DND-41 (cell line): ENCODE measurements at regions not wholly inside any gene's neighbourhood (a gene's known extent, or its start where the extent isn't known, plus 50 kb on each side); places are given as distances from the start of the nearest gene placed in this dataset.

Source experiments
- ATAC-seq: fragments of 200-7000 bp; cut with Tn5 transposase; 3 replicates; pipeline ENCODE4 v1.9.1; 2021; ENCODE audit warnings: low read depth; ENCODE audit not compliant: insufficient read depth
- DNase-seq: peaks from one replicate; pipeline ENCODE4 v3.0.0-alpha.2; 2020
- H2AFZ ChIP-seq: 2 replicates; pipeline ENCODE4 v1.6.0; 2012; ENCODE audit warnings: low read depth, low read length
- H3K27ac ChIP-seq: 2 replicates; pipeline ENCODE4 v1.5.1; 2012; ENCODE audit warnings: low read length, inconsistent platforms
- H3K27me3 ChIP-seq: fragments of 200-600 bp; sonication (generic); 2 replicates; pipeline ENCODE4 v1.6.0; 2012; ENCODE audit warnings: low read length, mild to moderate bottlenecking, inconsistent platforms; ENCODE audit not compliant: insufficient read depth, poor library complexity
- H3K36me3 ChIP-seq: 2 replicates; pipeline ENCODE4 v1.5.1; 2012; ENCODE audit warnings: low read length, inconsistent platforms; ENCODE audit not compliant: insufficient read depth
- H3K4me1 ChIP-seq: 2 replicates; pipeline ENCODE4 v1.5.1; 2012; ENCODE audit warnings: mild to moderate bottlenecking, low read length; ENCODE audit not compliant: insufficient read depth
- H3K4me2 ChIP-seq: 2 replicates; pipeline ENCODE4 v1.6.0; 2012; ENCODE audit warnings: mild to moderate bottlenecking, moderate library complexity, low read length, inconsistent platforms; ENCODE audit not compliant: insufficient read depth
- H3K4me3 ChIP-seq, 2 experiments: fragments of 200-600 bp in 1 of 2; shearing (Covaris generic) in 1 of 2; 2 replicates each; pipeline ENCODE4 v1.5.1; 2012 to 2016; ENCODE audit warnings: inconsistent platforms in 2 of 2, low read length in 2 of 2, mild to moderate bottlenecking in 2 of 2, low read depth in 1 of 2, moderate library complexity in 1 of 2
- H3K79me2 ChIP-seq: 2 replicates; pipeline ENCODE4 v1.6.0; 2012; ENCODE audit warnings: low read length, inconsistent platforms; ENCODE audit not compliant: insufficient read depth
- H3K9ac ChIP-seq: 2 replicates; pipeline ENCODE4 v1.6.0; 2012; ENCODE audit warnings: low read depth, mild to moderate bottlenecking, inconsistent platforms, low read length, moderate library complexity
- H3K9me3 ChIP-seq: 2 replicates; pipeline ENCODE4 v1.5.1; 2012; ENCODE audit warnings: low read length, moderate library complexity, mild to moderate bottlenecking, inconsistent platforms; ENCODE audit not compliant: insufficient read depth, severe bottlenecking
- H4K20me1 ChIP-seq: 2 replicates; pipeline ENCODE4 v1.6.0; 2012; ENCODE audit warnings: low read length; ENCODE audit not compliant: insufficient read depth
- CTCF ChIP-seq: IDR thresholded peaks from 2 replicates; pipeline ENCODE4 v1.5.1; 2012; ENCODE audit warnings: borderline replicate concordance, low read length, moderate library complexity, mild to moderate bottlenecking; ENCODE audit not compliant: poor library complexity, severe bottlenecking; ENCODE audit errors: extremely low read depth
- EZH2 ChIP-seq: IDR thresholded peaks from 3 replicates; pipeline ENCODE4 v1.6.1; 2012; ENCODE audit warnings: borderline replicate concordance, low read depth, mild to moderate bottlenecking, moderate library complexity, low read length, inconsistent platforms; ENCODE audit not compliant: severe bottlenecking

GRCh38 chr10:28815681-28816080 lies 138.4 kb downstream of the BAMBI start:
- TF ChIP-seq CTCF (no peak), EZH2 (no peak)
- Histone ChIP-seq H3K9ac (no peak overlapping the region), H3K4me1 (no peaks in the 10 kb centered on the region), H3K27ac (no peak overlapping the region), H3K27me3 (no peaks in the 10 kb centered on the region), H3K79me2 (no peaks in the 10 kb centered on the region), H4K20me1 (no peaks in the 10 kb centered on the region), H3K4me2 (no peak overlapping the region), H3K36me3 (no peaks in the 10 kb centered on the region), H3K4me3 (no peak overlapping the region), H3K9me3 (no peaks in the 10 kb centered on the region), H2AFZ (no peak overlapping the region)
- no peak for DNase-seq
- no peak for ATAC-seq

- Histone ChIP-seq H4K20me1 (no peaks in the 10 kb centered on the region), H3K27ac (no peak overlapping the region), H3K4me1 (no peaks in the 10 kb centered on the region), H2AFZ (no peak overlapping the region), H3K4me3 (no peak overlapping the region), H3K9me3 (no peaks in the 10 kb centered on the region), H3K27me3 (peaks cover 4% of the 10 kb centered on the region), H3K36me3 (no peaks in the 10 kb centered on the region), H3K79me2 (no peaks in the 10 kb centered on the region), H3K9ac (no peak overlapping the region), H3K4me2 (no peak overlapping the region)
- ATAC-seq, result no peak
- DNase-seq, result no peak
- TF ChIP-seq EZH2 (no peak), CTCF (no peak)
Observed at GRCh38 chr10:28822719-28823464, 145.6 kb downstream of the BAMBI start.

GRCh38 chr10:28823501-28824075 lies 146.3 kb downstream of the BAMBI start:
- Histone ChIP-seq H2AFZ (no peak overlapping the region), H3K9me3 (no peaks in the 10 kb centered on the region), H3K4me3 (no peak overlapping the region), H3K4me2 (no peak overlapping the region), H3K9ac (no peak overlapping the region), H3K36me3 (no peaks in the 10 kb centered on the region), H4K20me1 (no peaks in the 10 kb centered on the region), H3K79me2 (no peaks in the 10 kb centered on the region), H3K27ac (no peak overlapping the region), H3K27me3 (peaks cover 4% of the 10 kb centered on the region), H3K4me1 (no peaks in the 10 kb centered on the region)
- no peak for DNase-seq
- TF ChIP-seq EZH2, result no peak
- TF ChIP-seq CTCF, result no peak
- no peak for ATAC-seq
